Natural killer cell (primary cell): ENCODE measurements at regions not wholly inside any gene's neighbourhood (a gene's known extent, or its start where the extent isn't known, plus 50 kb on each side); places are given as distances from the start of the nearest gene placed in this dataset.

Experiments used
- ATAC-seq, 3 donors: fragments of 150-1000 bp in 2 of 3; fragments of 200-7000 bp in 1 of 3; cut with Tn5 transposase; 1 replicate in 1 of 3; 2 replicates in 2 of 3; pipeline ENCODE4 v1.10.0; 2021; ENCODE audit warnings: mild to moderate bottlenecking in 2 of 3, moderate library complexity in 2 of 3
- DNase-seq, 2 donors: peaks; one replicate each; pipeline versions ENCODE4 v3.0.0 to v3.0.0-alpha.2; 2013 to 2021; ENCODE audit warnings: mixed read lengths in 1 of 2
- H3K27ac ChIP-seq: one replicate; pipeline ENCODE4 v1.5.1; 2013; ENCODE audit warnings: mild to moderate bottlenecking, low read length
- H3K27me3 ChIP-seq: one replicate; pipeline ENCODE4 v1.6.1; 2013; ENCODE audit warnings: low read length; ENCODE audit not compliant: control insufficient read depth, insufficient read depth
- H3K36me3 ChIP-seq: one replicate; pipeline ENCODE4 v1.6.1; 2013; ENCODE audit warnings: low read length; ENCODE audit not compliant: control insufficient read depth, insufficient read depth
- H3K4me1 ChIP-seq: one replicate; pipeline ENCODE4 v1.6.1; 2013; ENCODE audit warnings: low read length; ENCODE audit not compliant: control insufficient read depth, insufficient read depth
- H3K4me3 ChIP-seq: one replicate; pipeline ENCODE4 v1.5.1; 2013; ENCODE audit warnings: low read length
- H3K9me3 ChIP-seq: one replicate; pipeline ENCODE4 v1.6.1; 2013; ENCODE audit warnings: low read length; ENCODE audit not compliant: control insufficient read depth, insufficient read depth
- H3K27ac Mint-ChIP-seq, 2 donors: one replicate each; pipeline ENCODE4 v1.8.0; 2022; ENCODE audit warnings: mild to moderate bottlenecking in 2 of 2, mixed read lengths in 2 of 2, moderate library complexity in 1 of 2
- H3K27me3 Mint-ChIP-seq, 2 donors: one replicate each; pipeline ENCODE4 v1.8.0; 2022; ENCODE audit warnings: low read depth in 2 of 2, mixed read lengths in 2 of 2
- H3K36me3 Mint-ChIP-seq: one replicate; pipeline ENCODE4 v1.8.0; 2022; ENCODE audit warnings: mixed read lengths
- H3K4me1 Mint-ChIP-seq, 2 donors: one replicate each; pipeline ENCODE4 v1.8.0; 2022; ENCODE audit warnings: mixed read lengths in 2 of 2
- H3K4me3 Mint-ChIP-seq: one replicate; pipeline ENCODE4 v1.8.0; 2022; ENCODE audit warnings: mild to moderate bottlenecking, moderate library complexity, mixed read lengths
- H3K9me3 Mint-ChIP-seq, 2 donors: one replicate each; pipeline ENCODE4 v1.8.0; 2022; ENCODE audit warnings: mixed read lengths in 2 of 2
- WGBS: methylation state at CpG from one replicate; pipeline ENCODE4 v1.1.7; 2013; ENCODE audit warnings: missing lambda C conversion rate; ENCODE audit not compliant: insufficient coverage; 5-methylcytosine and 5-hydroxymethylcytosine counted together
- intact Hi-C: fragments of 100-400 bp; cut with micrococcal nuclease; formaldehyde crosslinking; loops from one replicate; pipeline ENCODE4 v1.14.2; 2022
- TF ChIP-seq, protein P1 (sequence below): fragments of 200-600 bp; IDR thresholded peaks from one replicate; pipeline ENCODE4 v1.8.0; 2022; ENCODE audit warnings: antibody characterized with exemption

DNA sequence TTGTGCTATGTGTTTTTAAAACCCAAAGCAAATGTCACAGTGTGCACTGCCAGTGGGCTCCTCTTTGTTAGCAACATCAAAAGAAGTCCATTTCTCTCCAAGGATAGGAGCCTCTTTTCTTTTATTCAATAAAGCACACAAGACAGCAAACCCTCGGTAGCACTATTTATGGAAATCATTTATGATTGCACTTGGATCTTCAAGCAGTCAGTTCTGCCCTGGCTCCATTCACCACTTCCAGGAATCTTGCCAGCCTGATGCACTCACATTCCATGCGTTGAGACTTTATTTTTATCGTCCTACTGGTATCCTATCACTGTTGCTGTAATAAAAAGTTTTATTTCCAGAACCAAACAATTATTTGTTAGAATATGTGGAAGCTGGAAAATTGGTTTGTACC, 412.1 kb downstream of the TBL1XR1 start:
- TF ChIP-seq, protein P1, sequence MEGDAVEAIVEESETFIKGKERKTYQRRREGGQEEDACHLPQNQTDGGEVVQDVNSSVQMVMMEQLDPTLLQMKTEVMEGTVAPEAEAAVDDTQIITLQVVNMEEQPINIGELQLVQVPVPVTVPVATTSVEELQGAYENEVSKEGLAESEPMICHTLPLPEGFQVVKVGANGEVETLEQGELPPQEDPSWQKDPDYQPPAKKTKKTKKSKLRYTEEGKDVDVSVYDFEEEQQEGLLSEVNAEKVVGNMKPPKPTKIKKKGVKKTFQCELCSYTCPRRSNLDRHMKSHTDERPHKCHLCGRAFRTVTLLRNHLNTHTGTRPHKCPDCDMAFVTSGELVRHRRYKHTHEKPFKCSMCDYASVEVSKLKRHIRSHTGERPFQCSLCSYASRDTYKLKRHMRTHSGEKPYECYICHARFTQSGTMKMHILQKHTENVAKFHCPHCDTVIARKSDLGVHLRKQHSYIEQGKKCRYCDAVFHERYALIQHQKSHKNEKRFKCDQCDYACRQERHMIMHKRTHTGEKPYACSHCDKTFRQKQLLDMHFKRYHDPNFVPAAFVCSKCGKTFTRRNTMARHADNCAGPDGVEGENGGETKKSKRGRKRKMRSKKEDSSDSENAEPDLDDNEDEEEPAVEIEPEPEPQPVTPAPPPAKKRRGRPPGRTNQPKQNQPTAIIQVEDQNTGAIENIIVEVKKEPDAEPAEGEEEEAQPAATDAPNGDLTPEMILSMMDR, result no peak
- no peaks in the 10 kb centered on the region for H3K36me3 Mint-ChIP-seq
- H3K9me3 Mint-ChIP-seq, result peaks cover 5 to 10% of the 10 kb centered on the region in 2 donors
- no peaks in the 10 kb centered on the region for H3K27me3 Mint-ChIP-seq
- ATAC-seq, result no peak
- H3K9me3 ChIP-seq, result no peaks in the 10 kb centered on the region
- intact Hi-C loops, result no loop called here
- WGBS, result 86% methylated on average over 3 of the region's 3 CpGs
- H3K27ac Mint-ChIP-seq, result no peak overlapping the region
- H3K4me1 ChIP-seq, result no peaks in the 10 kb centered on the region
- H3K4me1 Mint-ChIP-seq, result no peaks in the 10 kb centered on the region
- H3K27ac ChIP-seq, result no peak overlapping the region
- no peak overlapping the region for H3K4me3 Mint-ChIP-seq
- H3K36me3 ChIP-seq, result no peaks in the 10 kb centered on the region
- no peak for DNase-seq
- H3K4me3 ChIP-seq, result no peak overlapping the region
- no peaks in the 10 kb centered on the region for H3K27me3 ChIP-seq

DNA sequence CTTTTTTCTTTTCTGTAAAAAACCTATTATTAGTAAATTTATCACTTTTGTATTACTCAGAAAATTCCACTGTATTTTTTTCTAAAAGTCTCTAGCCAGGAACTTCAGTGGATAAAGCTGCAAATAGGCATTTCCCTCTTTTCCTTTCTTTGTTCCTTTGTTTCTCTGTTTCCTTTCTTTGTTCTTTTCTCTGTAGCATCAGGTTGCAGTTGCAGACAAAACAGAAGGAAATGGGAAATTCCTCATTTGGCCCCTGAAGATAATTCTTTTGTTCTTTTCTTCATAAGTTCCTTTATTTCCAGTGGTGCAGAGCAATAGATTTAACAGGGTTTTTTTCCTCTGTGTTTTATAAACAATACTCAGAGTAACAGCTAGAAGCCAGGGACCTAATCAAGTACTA, 416.5 kb downstream of the TBL1XR1 start:
- no peaks in the 10 kb centered on the region for H3K36me3 ChIP-seq
- H3K4me1 ChIP-seq, result no peaks in the 10 kb centered on the region
- Mint-ChIP-seq H3K4me1 (no peaks in the 10 kb centered on the region), H3K27me3 (no peaks in the 10 kb centered on the region), H3K36me3 (no peaks in the 10 kb centered on the region), H3K4me3 (no peak overlapping the region), H3K9me3 (peaks cover 3 to 8% of the 10 kb centered on the region in 2 donors), H3K27ac (no peak overlapping the region)
- no peak for DNase-seq
- TF ChIP-seq, protein P1, result no peak
- intact Hi-C loops, result no loop called here
- no peak overlapping the region for H3K4me3 ChIP-seq
- no peaks in the 10 kb centered on the region for H3K9me3 ChIP-seq
- no peak for ATAC-seq
- H3K27me3 ChIP-seq, result no peaks in the 10 kb centered on the region
- no peak overlapping the region for H3K27ac ChIP-seq

DNA sequence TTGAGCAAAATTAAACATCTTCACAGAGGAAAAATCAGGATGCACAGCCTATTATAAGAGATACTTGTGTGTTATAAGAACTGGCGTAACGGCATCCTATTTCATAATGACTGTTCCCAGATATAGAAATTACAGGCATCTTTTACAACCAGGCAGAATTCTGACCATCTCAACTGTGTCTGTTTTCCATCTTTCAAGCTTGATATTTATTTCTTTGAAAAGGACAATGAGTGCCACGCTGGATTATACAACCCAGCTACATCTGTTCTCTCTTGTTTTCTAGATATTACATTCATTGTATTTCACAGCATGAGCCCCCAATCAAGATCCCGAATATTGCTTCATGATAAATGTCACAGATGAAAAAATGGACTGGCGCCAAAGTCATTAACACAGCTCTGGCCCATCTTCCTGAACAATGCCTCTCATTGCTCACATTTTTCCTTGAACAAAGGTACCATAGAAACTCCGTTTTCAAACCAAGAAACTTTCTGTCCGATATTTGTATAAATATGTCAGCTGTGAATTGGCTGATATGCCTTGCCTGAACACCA, 420.6 kb downstream of the TBL1XR1 start:
- Mint-ChIP-seq H3K36me3 (peaks cover 10% of the 10 kb centered on the region), H3K9me3 (peaks cover 11 to 17% of the 10 kb centered on the region in 2 donors), H3K27me3 (no peaks in the 10 kb centered on the region), H3K4me1 (no peaks in the 10 kb centered on the region), H3K4me3 (no peak overlapping the region), H3K27ac (no peak overlapping the region)
- Histone ChIP-seq H3K27ac (no peak overlapping the region), H3K36me3 (no peaks in the 10 kb centered on the region), H3K9me3 (no peaks in the 10 kb centered on the region), H3K27me3 (no peaks in the 10 kb centered on the region), H3K4me3 (no peak overlapping the region), H3K4me1 (no peaks in the 10 kb centered on the region)
- intact Hi-C loops, result no loop called here
- DNase-seq, result no peak
- WGBS, result 83% methylated on average over 7 of the region's 7 CpGs
- TF ChIP-seq, protein P1, result no peak
- no peak for ATAC-seq

DNA sequence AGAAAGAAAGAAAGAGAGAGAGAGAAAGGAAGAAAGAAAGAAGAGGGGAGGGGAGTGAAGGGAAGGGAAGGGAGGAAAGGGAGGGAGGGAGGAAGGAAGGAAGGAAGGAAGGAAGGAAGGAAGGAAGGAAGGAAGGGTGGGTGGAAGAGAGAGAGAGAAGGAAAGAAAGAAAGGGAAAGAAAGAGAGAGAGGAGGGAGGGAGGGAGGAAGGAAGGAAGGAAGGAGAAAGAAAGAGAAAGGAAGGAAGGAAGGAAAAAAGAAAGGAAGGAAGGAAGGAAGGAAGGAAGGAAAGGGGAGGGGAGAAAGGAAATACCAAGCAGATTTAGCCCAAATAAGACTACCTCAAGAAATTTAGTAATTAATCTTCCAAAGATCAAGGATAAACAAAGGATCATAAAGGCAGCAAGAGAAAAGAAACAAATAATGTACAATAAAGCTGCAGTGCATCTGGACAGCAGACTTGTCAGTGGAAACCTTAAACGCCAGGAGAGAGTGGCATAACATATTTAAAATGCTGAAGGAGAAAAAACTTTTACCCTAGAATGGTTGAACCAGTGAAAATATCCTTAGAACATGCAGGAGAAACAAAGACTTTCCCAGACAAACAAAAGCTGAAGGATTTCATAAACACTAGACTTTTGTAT, 427.6 kb downstream of the TBL1XR1 start:
- 89% methylated on average over 1 of the region's 1 CpG for WGBS
- Histone ChIP-seq H3K36me3 (no peaks in the 10 kb centered on the region), H3K27ac (no peak overlapping the region), H3K9me3 (peaks cover 6% of the 10 kb centered on the region), H3K27me3 (no peaks in the 10 kb centered on the region), H3K4me1 (no peaks in the 10 kb centered on the region), H3K4me3 (no peak overlapping the region)
- Mint-ChIP-seq H3K4me1 (no peaks in the 10 kb centered on the region), H3K36me3 (peaks cover 17% of the 10 kb centered on the region), H3K9me3 (peaks cover 20 to 22% of the 10 kb centered on the region in 2 donors), H3K4me3 (no peak overlapping the region), H3K27ac (no peak overlapping the region), H3K27me3 (no peaks in the 10 kb centered on the region)
- ATAC-seq, result no peak
- no peak for DNase-seq
- TF ChIP-seq, protein P1, result no peak
- intact Hi-C loops, result no loop called here
